H1 (cell line): ENCODE measurements at regions not wholly inside any gene's neighbourhood (a gene's known extent, or its start where the extent isn't known, plus 50 kb on each side); places are given as distances from the start of the nearest gene placed in this dataset.

Experiments used
- CTCF ChIA-PET: fragments of 300-600 bp; sonication (Branson Sonifier 250); formaldehyde crosslinking; loops from one replicate; lab custom pipeline; 2021; ENCODE audit not compliant: partially characterized antibody; lab: Charles Lee
- POLR2A ChIA-PET: fragments of 300-600 bp; sonication (Branson Sonifier 250); formaldehyde crosslinking; loops from one replicate; lab custom pipeline; 2021; ENCODE audit warnings: inconsistent platforms; ENCODE audit not compliant: partially characterized antibody; lab: Charles Lee
- DNase-seq, 2 experiments: peaks; one replicate each; pipeline versions ENCODE4 v3.0.0 to v3.0.0-alpha.2; 2010 to 2022; ENCODE audit warnings: low spot score in 2 of 2, low read depth in 1 of 2, mixed read lengths in 1 of 2
- FAIRE-seq: peaks from 2 replicates; lab custom pipeline; 2011; peaks lifted over from hg19 to GRCh38; lab: Jason Lieb, UNC
- H2AFZ ChIP-seq: 2 replicates; pipeline ENCODE4 v1.8.1; 2012; ENCODE audit warnings: low read length, inconsistent platforms
- H2AK5ac ChIP-seq: 2 replicates; pipeline ENCODE4 v1.6.1; 2013; ENCODE audit warnings: low read depth, low read length
- H2BK120ac ChIP-seq: replicated peaks from 2 replicates; pipeline ENCODE3; 2013; ENCODE audit warnings: low read depth, low read length, inconsistent platforms
- H2BK12ac ChIP-seq: 2 replicates; pipeline ENCODE4 v1.6.1; 2013; ENCODE audit warnings: low read depth, low read length
- H2BK15ac ChIP-seq: 2 replicates; pipeline ENCODE4 v1.6.1; 2013; ENCODE audit warnings: low read length
- H2BK20ac ChIP-seq: 2 replicates; pipeline ENCODE4 v1.6.1; 2013; ENCODE audit warnings: low read length
- H2BK5ac ChIP-seq: 2 replicates; pipeline ENCODE4 v1.6.1; 2013; ENCODE audit warnings: low read depth, low read length
- H3K14ac ChIP-seq: 2 replicates; pipeline ENCODE4 v1.6.1; 2013; ENCODE audit warnings: inconsistent platforms; ENCODE audit not compliant: insufficient read length
- H3K18ac ChIP-seq: 2 replicates; pipeline ENCODE4 v1.6.1; 2013; ENCODE audit warnings: low read length; ENCODE audit errors: extremely low read depth
- H3K23ac ChIP-seq: 2 replicates; pipeline ENCODE4 v1.6.1; 2013; ENCODE audit warnings: inconsistent platforms; ENCODE audit not compliant: insufficient read length
- H3K23me2 ChIP-seq: 2 replicates; pipeline ENCODE4 v1.6.1; 2013; ENCODE audit warnings: low read depth, low read length
- H3K27ac ChIP-seq: 2 replicates; pipeline ENCODE4 v1.6.1; 2011; ENCODE audit warnings: low read depth, low read length, inconsistent platforms
- H3K27me3 ChIP-seq, 4 experiments: replicated peaks in 1 of 4; 1 replicate in 1 of 4; 2 replicates in 3 of 4; pipeline versions ENCODE4 v1.6.1 to v1.8.1; 2011 to 2013; ENCODE audit warnings: low read length in 3 of 4, mild to moderate bottlenecking in 3 of 4, inconsistent platforms in 2 of 4, mixed read lengths in 2 of 4, moderate library complexity in 1 of 4; ENCODE audit not compliant: control insufficient read depth in 3 of 4, insufficient read depth in 3 of 4; ENCODE audit errors: extremely low read depth in 1 of 4
- H3K36me3 ChIP-seq, 4 experiments: 2 replicates each; pipeline versions ENCODE4 v1.6.1 to v1.8.1; 2011 to 2013; ENCODE audit warnings: mild to moderate bottlenecking in 4 of 4, low read length in 3 of 4, moderate library complexity in 2 of 4, control low read depth in 1 of 4, inconsistent platforms in 1 of 4; ENCODE audit not compliant: insufficient read depth in 4 of 4, control insufficient read depth in 2 of 4
- H3K4ac ChIP-seq: replicated peaks from 2 replicates; pipeline ENCODE3; 2013; ENCODE audit warnings: low read length, low read depth, mixed read lengths, inconsistent platforms; ENCODE audit not compliant: insufficient read length
- H3K4me1 ChIP-seq, 4 experiments: replicated peaks in 1 of 4; 1 replicate in 1 of 4; 2 replicates in 3 of 4; pipeline versions ENCODE4 v1.6.1 to v1.8.1; 2011 to 2013; ENCODE audit warnings: low read length in 3 of 4, inconsistent platforms in 2 of 4, mixed read lengths in 1 of 4; ENCODE audit not compliant: insufficient read depth in 4 of 4, control insufficient read depth in 3 of 4
- H3K4me2 ChIP-seq, 2 experiments: 2 replicates each; pipeline versions ENCODE4 v1.6.1 to v1.8.1; 2011 to 2013; ENCODE audit warnings: low read depth in 2 of 2, low read length in 2 of 2, control low read depth in 1 of 2, inconsistent platforms in 1 of 2, mild to moderate bottlenecking in 1 of 2; ENCODE audit not compliant: insufficient read depth in 1 of 2
- H3K4me3 ChIP-seq, 4 experiments: fragments of 200-600, 300-600 bp in 1 of 4; sonication (generic), shearing (Covaris generic), sonication (Bioruptor Twin) in 1 of 4; 2 replicates each; pipeline versions ENCODE4 v1.5.1 to v1.8.1; 2011 to 2016; ENCODE audit warnings: low read length in 4 of 4, low read depth in 3 of 4, control low read depth in 2 of 4, inconsistent platforms in 2 of 4, mild to moderate bottlenecking in 2 of 4, mixed read lengths in 1 of 4, moderate library complexity in 1 of 4; ENCODE audit not compliant: insufficient read depth in 2 of 4; ENCODE audit errors: extremely low read depth in 1 of 4
- H3K56ac ChIP-seq: replicated peaks from 2 replicates; pipeline ENCODE3; 2013; ENCODE audit warnings: low read depth, mild to moderate bottlenecking, mixed read lengths, low read length, inconsistent platforms; ENCODE audit not compliant: insufficient read length
- H3K79me1 ChIP-seq: 2 replicates; pipeline ENCODE4 v1.6.1; 2013; ENCODE audit warnings: low read depth, low read length, control low read depth
- H3K79me2 ChIP-seq, 2 experiments: 2 replicates each; pipeline versions ENCODE4 v1.6.1 to v1.8.1; 2012 to 2013; ENCODE audit warnings: low read length in 2 of 2, mild to moderate bottlenecking in 2 of 2, inconsistent platforms in 1 of 2; ENCODE audit not compliant: insufficient read depth in 2 of 2, control insufficient read depth in 1 of 2
- H3K9ac ChIP-seq, 4 experiments: replicated peaks in 1 of 4; 1 replicate in 1 of 4; 2 replicates in 3 of 4; pipeline versions ENCODE4 v1.6.1 to v1.8.1; 2011 to 2013; ENCODE audit warnings: low read depth in 3 of 4, low read length in 3 of 4, control low read depth in 2 of 4, mild to moderate bottlenecking in 2 of 4, moderate library complexity in 2 of 4, inconsistent platforms in 1 of 4; ENCODE audit errors: extremely low read depth in 1 of 4
- H3K9me3 ChIP-seq, 2 experiments: 2 replicates each; pipeline versions ENCODE4 v1.6.1 to v1.8.1; 2012 to 2013; ENCODE audit warnings: mild to moderate bottlenecking in 2 of 2, moderate library complexity in 2 of 2, control low read depth in 1 of 2, inconsistent platforms in 1 of 2, low read depth in 1 of 2, low read length in 1 of 2, mixed read lengths in 1 of 2; ENCODE audit not compliant: insufficient read depth in 2 of 2
- H4K20me1 ChIP-seq, 2 experiments: replicated peaks in 1 of 2; 2 replicates each; pipeline versions ENCODE3 to v1.8.1; 2011 to 2013; ENCODE audit warnings: inconsistent platforms in 2 of 2, low read length in 2 of 2, mild to moderate bottlenecking in 1 of 2; ENCODE audit not compliant: insufficient read depth in 2 of 2, control insufficient read depth in 1 of 2
- H4K5ac ChIP-seq: 2 replicates; pipeline ENCODE4 v1.6.1; 2013; ENCODE audit warnings: low read length, low read depth, mixed read lengths, inconsistent platforms; ENCODE audit not compliant: insufficient read length
- H4K8ac ChIP-seq: 2 replicates; pipeline ENCODE4 v1.8.0; 2013; ENCODE audit warnings: mild to moderate bottlenecking, moderate library complexity, low read length, inconsistent platforms; ENCODE audit not compliant: insufficient read depth; ENCODE audit errors: extremely low read depth
- H4K91ac ChIP-seq: replicated peaks from 2 replicates; pipeline ENCODE3; 2013; ENCODE audit warnings: low read length, mixed read lengths, inconsistent platforms; ENCODE audit not compliant: insufficient read length
- BACH1 ChIP-seq: IDR thresholded peaks from 2 replicates; pipeline ENCODE4 v1.6.1; 2012; ENCODE audit warnings: low read length, improper control_type of control experiment
- CHD2 ChIP-seq: IDR thresholded peaks from 2 replicates; pipeline ENCODE4 v1.6.1; 2012; ENCODE audit warnings: low read length, improper control_type of control experiment
- CTBP2 ChIP-seq: IDR thresholded peaks from 2 replicates; pipeline ENCODE4 v1.7.0; 2011; ENCODE audit warnings: borderline replicate concordance, mild to moderate bottlenecking, moderate library complexity, mixed read lengths, low read length; ENCODE audit not compliant: insufficient read depth, insufficient read length
- JUND ChIP-seq: IDR thresholded peaks from 2 replicates; pipeline ENCODE4 v1.6.1; 2011; ENCODE audit warnings: mild to moderate bottlenecking, improper control_type of control experiment, low read length
- KDM4A ChIP-seq: IDR thresholded peaks from one replicate; pipeline ENCODE4 v1.7.1; 2012; ENCODE audit warnings: low read depth, mild to moderate bottlenecking, moderate library complexity, low read length, inconsistent platforms; ENCODE audit not compliant: severe bottlenecking
- PHF8 ChIP-seq: fragments of 200-600 bp; sonication (generic); conservative IDR thresholded peaks from 2 replicates; pipeline ENCODE4 v1.7.1; 2012; ENCODE audit warnings: low read depth, mild to moderate bottlenecking, inconsistent platforms, low read length, moderate library complexity
- POLR2A ChIP-seq, 2 experiments: IDR thresholded peaks; 1 replicate in 1 of 2; 2 replicates in 1 of 2; pipeline ENCODE4 v1.6.1; 2011; ENCODE audit warnings: low read depth in 2 of 2, low read length in 2 of 2, mild to moderate bottlenecking in 2 of 2; ENCODE audit errors: control extremely low read depth in 1 of 2
- RXRA ChIP-seq: IDR thresholded peaks from 2 replicates; pipeline ENCODE4 v1.6.1; 2011; ENCODE audit warnings: low read depth, mild to moderate bottlenecking, low read length, moderate library complexity; ENCODE audit not compliant: insufficient read depth
- SP1 ChIP-seq: IDR thresholded peaks from 2 replicates; pipeline ENCODE4 v1.6.1; 2011; ENCODE audit warnings: low read depth, low read length
- TAF7 ChIP-seq: optimal IDR thresholded peaks from 2 replicates; pipeline ENCODE3; 2011; ENCODE audit warnings: low read depth, mild to moderate bottlenecking, inconsistent platforms, low read length, moderate library complexity, borderline replicate concordance
- YY1 ChIP-seq: IDR thresholded peaks from 2 replicates; pipeline ENCODE4 v1.6.1; 2011; ENCODE audit warnings: low read depth, mild to moderate bottlenecking, low read length
- WGBS, 2 experiments: shearing (Covaris generic) in 1 of 2; methylation state at CpG; one replicate each; pipeline versions ENCODE4 v1.1.6 to v1.1.7; 2013 to 2015; ENCODE audit warnings: low lambda C conversion rate in 2 of 2, mixed read lengths in 2 of 2, inconsistent platforms in 1 of 2, low coverage in 1 of 2, missing lambda C conversion rate in 1 of 2; ENCODE audit not compliant: insufficient replicate concordance in 2 of 2, insufficient coverage in 1 of 2, insufficient read length in 1 of 2; ENCODE audit errors: extremely low coverage in 1 of 2, missing lambda C conversion rate in 1 of 2; 5-methylcytosine and 5-hydroxymethylcytosine counted together
- TF ChIP-seq, protein P1 (sequence below): IDR thresholded peaks from 2 replicates; pipeline ENCODE4 v1.6.1; 2011; ENCODE audit warnings: low read depth, mild to moderate bottlenecking, low read length; ENCODE audit not compliant: insufficient read depth
- TF ChIP-seq, protein P2 (sequence below): IDR thresholded peaks from 2 replicates; pipeline ENCODE4 v1.6.1; 2011; ENCODE audit warnings: low read length, improper control_type of control experiment

DNA sequence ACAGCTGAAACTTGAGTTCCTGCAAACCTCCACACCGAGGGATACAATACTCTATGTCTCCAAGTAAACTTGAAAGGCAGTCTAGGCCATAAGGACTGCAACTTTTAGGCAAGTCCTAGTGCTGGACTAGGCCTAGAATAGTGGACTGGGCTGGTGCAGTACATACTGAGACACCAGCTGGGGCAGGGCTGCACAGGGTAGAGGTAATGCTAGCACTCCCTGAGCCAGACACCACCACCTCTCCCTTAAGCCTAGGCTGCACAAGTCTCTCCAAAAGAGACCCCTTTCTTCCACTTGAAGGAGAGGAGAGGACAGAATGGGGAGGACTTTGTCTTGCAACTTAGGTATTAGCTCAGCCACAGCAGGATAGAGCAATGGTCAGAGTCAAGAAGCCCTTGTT is 65.7 kb upstream of the PTPRK start:
- no peak overlapping the region for H2BK12ac ChIP-seq
- TF ChIP-seq SP1 (no peak), CTBP2 (no peak), BACH1 (no peak), KDM4A (no peak), RXRA (no peak), POLR2A (IDR thresholded peaks at IDR 0.05; ENCODE audit: control extremely low read depth in 1 of 2, low read depth in 2 of 2, low read length in 2 of 2) (no peak), PHF8 (no peak), TAF7 (no peak), CHD2 (no peak), YY1 (no peak), JUND (no peak)
- TF ChIP-seq, protein P1, sequence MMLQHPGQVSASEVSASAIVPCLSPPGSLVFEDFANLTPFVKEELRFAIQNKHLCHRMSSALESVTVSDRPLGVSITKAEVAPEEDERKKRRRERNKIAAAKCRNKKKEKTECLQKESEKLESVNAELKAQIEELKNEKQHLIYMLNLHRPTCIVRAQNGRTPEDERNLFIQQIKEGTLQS, result no peak
- TF ChIP-seq, protein P2, sequence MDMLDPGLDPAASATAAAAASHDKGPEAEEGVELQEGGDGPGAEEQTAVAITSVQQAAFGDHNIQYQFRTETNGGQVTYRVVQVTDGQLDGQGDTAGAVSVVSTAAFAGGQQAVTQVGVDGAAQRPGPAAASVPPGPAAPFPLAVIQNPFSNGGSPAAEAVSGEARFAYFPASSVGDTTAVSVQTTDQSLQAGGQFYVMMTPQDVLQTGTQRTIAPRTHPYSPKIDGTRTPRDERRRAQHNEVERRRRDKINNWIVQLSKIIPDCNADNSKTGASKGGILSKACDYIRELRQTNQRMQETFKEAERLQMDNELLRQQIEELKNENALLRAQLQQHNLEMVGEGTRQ, result no peak
- TF ChIP-seq, all 59 proteins: peak for 0
- peaks cover 0 to 3% (median 0%) of the 10 kb centered on the region in 4 experiments; a peak in 1 of 7 replicates for H3K4me1 ChIP-seq
- H2BK120ac ChIP-seq, result no peak overlapping the region
- no peak overlapping the region for H3K4me2 ChIP-seq
- no peak overlapping the region for H3K14ac ChIP-seq
- H3K23ac ChIP-seq, result no peak overlapping the region
- 82% methylated on average over 1 of the region's 1 CpG; no CpG with 5 or more reads in 1 of the 2 experiments for WGBS, 2 experiments
- no peak overlapping the region for H3K56ac ChIP-seq
- H3K27me3 ChIP-seq, result no peaks in the 10 kb centered on the region
- no peaks in the 10 kb centered on the region for H3K36me3 ChIP-seq
- DNase-seq (no peak), FAIRE-seq (no peak)
- H3K9ac ChIP-seq, result no peak overlapping the region
- H2AK5ac ChIP-seq, result no peak overlapping the region
- ChIA-PET CTCF (no interaction called here), POLR2A (no interaction called here)
- no peaks in the 10 kb centered on the region for H3K79me1 ChIP-seq
- H4K91ac ChIP-seq, result no peak overlapping the region
- H3K23me2 ChIP-seq, result no peaks in the 10 kb centered on the region
- H2BK5ac ChIP-seq, result no peak overlapping the region
- no peaks in the 10 kb centered on the region for H3K9me3 ChIP-seq
- H4K20me1 ChIP-seq, result no peaks in the 10 kb centered on the region
- H2AFZ ChIP-seq, result no peak overlapping the region
- no peaks in the 10 kb centered on the region for H3K79me2 ChIP-seq
- no peak overlapping the region for H2BK20ac ChIP-seq
- H4K8ac ChIP-seq, result no peak overlapping the region
- H3K27ac ChIP-seq, result no peak overlapping the region
- H3K4ac ChIP-seq, result no peak overlapping the region
- H4K5ac ChIP-seq, result no peak overlapping the region
- H3K18ac ChIP-seq, result no peak overlapping the region
- no peak overlapping the region for H3K4me3 ChIP-seq
- no peak overlapping the region for H2BK15ac ChIP-seq
